Hindlimb muscle (tissue), 1 donor: ENCODE measurements at regions not wholly inside any gene's neighbourhood (a gene's known extent, or its start where the extent isn't known, plus 50 kb on each side); places are given as distances from the start of the nearest gene placed in this dataset.

ENCODE experiments used
- DNase-seq: peaks from one replicate; pipeline ENCODE4 v3.0.0-alpha.2; 2013

GRCh38 chr17:77446940-77447634, 306.3 kb downstream of the SEC14L1 start:
- DNase-seq = no peak

- DNase-seq = no peak
Observed at GRCh38 chr17:77449373-77449907, 308.7 kb downstream of the SEC14L1 start.

- DNase-seq = no peak
Observed at GRCh38 chr17:77449908-77450741, 309.4 kb downstream of the SEC14L1 start.

GRCh38 chr17:77450742-77451244, 310.0 kb downstream of the SEC14L1 start:
- no peak for DNase-seq

- DNase-seq = no peak
Observed at GRCh38 chr17:77451245-77451893, 310.6 kb downstream of the SEC14L1 start.

GRCh38 chr17:77451894-77452852, 311.4 kb downstream of the SEC14L1 start:
- no peak for DNase-seq

- no peak for DNase-seq
Observed at GRCh38 chr17:77453613-77454241, 313.0 kb downstream of the SEC14L1 start.

GRCh38 chr17:77454242-77455095, 313.7 kb downstream of the SEC14L1 start:
- DNase-seq = no peak

GRCh38 chr17:77455111-77455890, 314.5 kb downstream of the SEC14L1 start:
- DNase-seq = no peak

GRCh38 chr17:77455891-77456260, 315.1 kb downstream of the SEC14L1 start:
- DNase-seq = no peak

- DNase-seq = no peak
Observed at GRCh38 chr17:77456271-77456950, 315.6 kb downstream of the SEC14L1 start.

GRCh38 chr17:77456951-77457548, 316.3 kb downstream of the SEC14L1 start:
- no peak for DNase-seq

GRCh38 chr17:77457572-77458201, 316.9 kb downstream of the SEC14L1 start:
- no peak for DNase-seq

GRCh38 chr17:77458202-77459017, 317.6 kb downstream of the SEC14L1 start:
- DNase-seq = no peak

- no peak for DNase-seq
Observed at GRCh38 chr17:77459018-77459755, 318.4 kb downstream of the SEC14L1 start.

- DNase-seq = no peak
Observed at GRCh38 chr17:77460514-77461046, 319.8 kb downstream of the SEC14L1 start.
